HG03095 (cell line): ENCODE measurements at regions not wholly inside any gene's neighbourhood (a gene's known extent, or its start where the extent isn't known, plus 50 kb on each side); places are given as distances from the start of the nearest gene placed in this dataset.
"Not testable (repeated sequence)": the region's sequence is repeated elsewhere in the genome, so short reads cannot be mapped to it uniquely, and the experiment has no call there.

ENCODE experiments used
- ATAC-seq: cut with Tn5 transposase; IDR thresholded peaks from one replicate; pipeline ENCODE4 v1.9.1; 2021; ENCODE audit warnings: moderate library complexity; ENCODE audit not compliant: unreplicated experiment

- no peak for ATAC-seq
These were observed 375.9 kb downstream of the NXPH1 start for GRCh38 chr7:8809320-8809719.

- no peak for ATAC-seq
These were observed 384.1 kb downstream of the NXPH1 start for GRCh38 chr7:8817448-8818036.

- no peak for ATAC-seq
These were observed 385.0 kb downstream of the NXPH1 start for GRCh38 chr7:8818406-8818805.

GRCh38 chr7:8822595-8822994 is 389.2 kb downstream of the NXPH1 start:
- ATAC-seq: no peak

GRCh38 chr7:8823486-8823885 is 390.1 kb downstream of the NXPH1 start:
- no peak for ATAC-seq

- ATAC-seq: no peak
These were observed 393.9 kb downstream of the NXPH1 start for GRCh38 chr7:8827329-8827728.

GRCh38 chr7:8829100-8829499 is 395.7 kb downstream of the NXPH1 start:
- no peak for ATAC-seq

- no peak for ATAC-seq
These were observed 398.0 kb downstream of the NXPH1 start for GRCh38 chr7:8831376-8831775.

GRCh38 chr7:8833355-8833754 is 399.9 kb downstream of the NXPH1 start:
- ATAC-seq: no peak

- ATAC-seq: no peak
These were observed 407.8 kb downstream of the NXPH1 start for GRCh38 chr7:8841171-8841570.

GRCh38 chr7:8871716-8872115 is 438.3 kb downstream of the NXPH1 start:
- ATAC-seq: no peak

GRCh38 chr7:8881916-8882315 is 448.5 kb downstream of the NXPH1 start:
- no peak for ATAC-seq

GRCh38 chr7:8885480-8886000 is 452.1 kb downstream of the NXPH1 start:
- no peak for ATAC-seq

GRCh38 chr7:8890346-8890745 is 456.9 kb downstream of the NXPH1 start:
- not testable (repeated sequence) for ATAC-seq

GRCh38 chr7:8893775-8894174 is 460.4 kb downstream of the NXPH1 start:
- ATAC-seq: no peak

GRCh38 chr7:8906396-8907075 is 473.1 kb downstream of the NXPH1 start:
- ATAC-seq: no peak

- ATAC-seq: no peak
These were observed 475.5 kb downstream of the NXPH1 start for GRCh38 chr7:8908889-8909288.

GRCh38 chr7:8913682-8914081 is 480.3 kb downstream of the NXPH1 start:
- ATAC-seq: no peak

- no peak for ATAC-seq
These were observed 488.4 kb downstream of the NXPH1 start for GRCh38 chr7:8921807-8922206.

- no peak for ATAC-seq
These were observed 489.3 kb downstream of the NXPH1 start for GRCh38 chr7:8922726-8923125.

GRCh38 chr7:8923164-8923806 is 489.9 kb downstream of the NXPH1 start:
- no peak for ATAC-seq
